OCI-LY1 (cell line): ENCODE measurements at regions not wholly inside any gene's neighbourhood (a gene's known extent, or its start where the extent isn't known, plus 50 kb on each side); places are given as distances from the start of the nearest gene placed in this dataset.

Source experiments
- CTCF ChIP-seq: fragments of 200-600 bp; sonication (generic), shearing (Covaris generic); IDR thresholded peaks from 2 replicates; pipeline ENCODE4 v1.5.1; 2017; ENCODE audit warnings: mild to moderate bottlenecking, antibody characterized with exemption, low read length, moderate library complexity, mixed read lengths
- EZH2 ChIP-seq: fragments of 200-600 bp; sonication (generic), shearing (Covaris generic); IDR thresholded peaks from 2 replicates; pipeline ENCODE4 v1.8.0; 2017; ENCODE audit warnings: borderline replicate concordance, mixed run types, mild to moderate bottlenecking, antibody characterized with exemption, low read length, moderate library complexity, mixed read lengths

DNA sequence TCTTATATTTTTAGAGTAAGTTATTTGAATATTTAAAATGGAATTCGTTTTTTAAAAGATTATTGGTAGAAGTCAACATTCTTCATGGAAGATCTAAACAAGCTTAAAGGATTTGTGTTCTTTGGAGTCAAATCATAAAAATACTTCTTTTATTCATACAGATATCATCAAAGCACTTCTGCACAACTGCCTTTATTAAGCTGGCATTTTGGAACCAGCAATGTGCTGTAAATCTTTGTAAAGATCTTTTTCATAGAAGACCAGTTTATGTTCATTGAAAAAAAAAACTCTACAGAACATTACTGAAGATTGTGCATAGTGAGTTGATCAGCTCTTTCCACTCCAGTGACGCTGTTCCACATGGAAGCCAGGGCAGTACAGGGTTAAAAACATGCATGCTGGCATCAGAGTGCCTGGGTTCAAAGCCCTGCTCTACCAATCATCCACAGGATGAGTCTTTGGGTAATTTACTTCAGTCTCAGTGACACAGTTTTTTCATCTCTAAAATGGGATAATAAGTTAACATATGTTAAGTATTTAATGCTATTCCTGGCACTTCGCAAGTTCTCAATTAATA lies 109.6 kb upstream of the SLC38A4 start:
- TF ChIP-seq CTCF (no peak), EZH2 (no peak)
